IMR-90 (cell line): ENCODE measurements at regions not wholly inside any gene's neighbourhood (a gene's known extent, or its start where the extent isn't known, plus 50 kb on each side); places are given as distances from the start of the nearest gene placed in this dataset.

ENCODE experiments used
- ATAC-seq: fragments of 200-7000 bp; cut with Tn5 transposase; 2 replicates; pipeline ENCODE4 v1.9.1; 2020; ENCODE audit warnings: low read depth, mild to moderate bottlenecking, moderate library complexity
- BruUV-seq: library from RNA; stranded (reverse); fragments of 400-500 nt; replicated peaks from 2 replicates; lab custom pipeline; 2021; lab: Mats Ljungman, UMichigan
- CTCF ChIA-PET: fragments of 300-600 bp; formaldehyde crosslinking; extraction: SDS; loops from one replicate; lab custom pipeline; 2021; ENCODE audit warnings: antibody characterized with exemption; lab: Yijun Ruan, JAX
- POLR2A ChIA-PET: fragments of 300-600 bp; sonication (Branson Sonifier 250); formaldehyde crosslinking; loops from one replicate; lab custom pipeline; 2022; ENCODE audit warnings: antibody characterized with exemption; ENCODE audit not compliant: unreplicated experiment; lab: Charles Lee
- DNase-seq: peaks from one replicate; pipeline ENCODE4 v3.0.0; 2013
- H2AFZ ChIP-seq: replicated peaks from 2 replicates; pipeline ENCODE3; 2013; ENCODE audit warnings: low read length, mild to moderate bottlenecking; ENCODE audit not compliant: poor library complexity
- H2AK5ac ChIP-seq: 2 replicates; pipeline ENCODE4 v1.6.1; 2013; ENCODE audit warnings: low read depth, low read length, inconsistent platforms
- H2AK9ac ChIP-seq: replicated peaks from 2 replicates; pipeline ENCODE3; 2013; ENCODE audit warnings: mild to moderate bottlenecking, low read depth, low read length, moderate library complexity; ENCODE audit not compliant: poor library complexity
- H2BK120ac ChIP-seq: 2 replicates; pipeline ENCODE4 v1.6.1; 2013; ENCODE audit warnings: low read depth, low read length, inconsistent platforms
- H2BK15ac ChIP-seq: 3 replicates; pipeline ENCODE4 v1.6.1; 2013; ENCODE audit warnings: low read depth, low read length, inconsistent platforms
- H2BK20ac ChIP-seq: 2 replicates; pipeline ENCODE4 v1.6.1; 2013; ENCODE audit warnings: low read depth, mild to moderate bottlenecking, inconsistent platforms, low read length, moderate library complexity
- H2BK5ac ChIP-seq: 2 replicates; pipeline ENCODE4 v1.6.1; 2013; ENCODE audit warnings: mild to moderate bottlenecking, low read depth, low read length, inconsistent platforms; ENCODE audit not compliant: poor library complexity, severe bottlenecking
- H3K14ac ChIP-seq: replicated peaks from 2 replicates; pipeline ENCODE4 v1.6.1; 2013; ENCODE audit warnings: low read depth, low read length, inconsistent platforms
- H3K18ac ChIP-seq: 2 replicates; pipeline ENCODE4 v1.6.1; 2013; ENCODE audit warnings: low read depth, low read length, control low read depth
- H3K23ac ChIP-seq: 2 replicates; pipeline ENCODE4 v1.6.1; 2013; ENCODE audit warnings: low read depth, low read length, inconsistent platforms
- H3K27ac ChIP-seq: 2 replicates; pipeline ENCODE4 v1.5.1; 2013; ENCODE audit warnings: mild to moderate bottlenecking, control low read depth, low read length; ENCODE audit not compliant: insufficient read depth
- H3K27me3 ChIP-seq: 2 replicates; pipeline ENCODE4 v1.6.1; 2013; ENCODE audit warnings: low read length; ENCODE audit not compliant: control insufficient read depth, insufficient read depth
- H3K36me3 ChIP-seq: 2 replicates; pipeline ENCODE4 v1.6.1; 2013; ENCODE audit warnings: low read length, mixed read lengths; ENCODE audit not compliant: control insufficient read depth, insufficient read depth
- H3K4ac ChIP-seq: 2 replicates; pipeline ENCODE4 v1.6.1; 2013; ENCODE audit warnings: low read depth, low read length, inconsistent platforms
- H3K4me1 ChIP-seq: 2 replicates; pipeline ENCODE4 v1.6.1; 2013; ENCODE audit warnings: low read length, mixed read lengths; ENCODE audit not compliant: control insufficient read depth, insufficient read depth
- H3K4me2 ChIP-seq: 2 replicates; pipeline ENCODE4 v1.6.1; 2013; ENCODE audit warnings: low read depth, mild to moderate bottlenecking, control low read depth, low read length, moderate library complexity
- H3K4me3 ChIP-seq: 2 replicates; pipeline ENCODE4 v1.5.1; 2013; ENCODE audit warnings: low read depth, mild to moderate bottlenecking, control low read depth, low read length, moderate library complexity; ENCODE audit not compliant: insufficient read depth
- H3K56ac ChIP-seq: 2 replicates; pipeline ENCODE4 v1.6.1; 2013; ENCODE audit warnings: low read length, inconsistent platforms; ENCODE audit not compliant: insufficient read depth; ENCODE audit errors: extremely low read depth
- H3K79me1 ChIP-seq, 2 experiments: 2 replicates each; pipeline ENCODE4 v1.6.1; 2013; ENCODE audit warnings: low read length in 2 of 2, inconsistent platforms in 1 of 2, low read depth in 1 of 2
- H3K9ac ChIP-seq: 2 replicates; pipeline ENCODE4 v1.6.1; 2013; ENCODE audit warnings: low read depth, low read length, control low read depth
- H3K9me1 ChIP-seq: 2 replicates; pipeline ENCODE4 v1.6.1; 2013; ENCODE audit warnings: low read length, inconsistent platforms; ENCODE audit not compliant: insufficient read depth
- H3K9me3 ChIP-seq: 2 replicates; pipeline ENCODE4 v1.6.1; 2013; ENCODE audit warnings: low read length; ENCODE audit not compliant: control insufficient read depth, insufficient read depth
- H4K20me1 ChIP-seq: 2 replicates; pipeline ENCODE4 v1.6.1; 2013; ENCODE audit warnings: low read length, inconsistent platforms; ENCODE audit not compliant: insufficient read depth
- H4K5ac ChIP-seq: 2 replicates; pipeline ENCODE4 v1.6.1; 2013; ENCODE audit warnings: mild to moderate bottlenecking, low read depth, low read length, control low read depth
- H4K8ac ChIP-seq, 2 experiments: 2 replicates each; pipeline ENCODE4 v1.6.1; 2013; ENCODE audit warnings: low read depth in 2 of 2, low read length in 2 of 2, control low read depth in 1 of 2, inconsistent platforms in 1 of 2
- H4K91ac ChIP-seq: 2 replicates; pipeline ENCODE4 v1.6.1; 2013; ENCODE audit warnings: low read depth, low read length, inconsistent platforms; ENCODE audit not compliant: insufficient read depth
- BHLHE40 ChIP-seq: fragments of 150-350 bp; IDR thresholded peaks from 2 replicates; pipeline ENCODE4 v1.6.1; 2016; ENCODE audit warnings: mild to moderate bottlenecking, low read depth, low read length
- CHD1 ChIP-seq: IDR thresholded peaks from 2 replicates; pipeline ENCODE4 v1.6.1; 2012; ENCODE audit warnings: low read depth, low read length, improper control_type of control experiment
- CTCF ChIP-seq: conservative IDR thresholded peaks from 2 replicates; pipeline ENCODE4 v1.5.1; 2012; ENCODE audit warnings: mild to moderate bottlenecking, low read depth, low read length, improper control_type of control experiment
- FOS ChIP-seq: fragments of 150-350 bp; IDR thresholded peaks from 2 replicates; pipeline ENCODE4 v1.6.1; 2016; ENCODE audit warnings: low read depth, low read length
- MAFK ChIP-seq: IDR thresholded peaks from 2 replicates; pipeline ENCODE4 v1.6.1; 2012; ENCODE audit warnings: low read depth, low read length, improper control_type of control experiment
- MAZ ChIP-seq: IDR thresholded peaks from 2 replicates; pipeline ENCODE4 v1.6.1; 2012; ENCODE audit warnings: low read depth, mild to moderate bottlenecking, low read length, improper control_type of control experiment, moderate library complexity, borderline replicate concordance
- MXI1 ChIP-seq: IDR thresholded peaks from 2 replicates; pipeline ENCODE4 v1.6.1; 2012; ENCODE audit warnings: low read depth, mild to moderate bottlenecking, low read length, moderate library complexity, borderline replicate concordance
- POLR2A ChIP-seq: IDR thresholded peaks from 2 replicates; pipeline ENCODE4 v1.6.1; 2012; ENCODE audit warnings: mild to moderate bottlenecking, low read depth, low read length
- RAD21 ChIP-seq: IDR thresholded peaks from 2 replicates; pipeline ENCODE4 v1.6.1; 2012; ENCODE audit warnings: low read length, improper control_type of control experiment
- RCOR1 ChIP-seq: IDR thresholded peaks from 2 replicates; pipeline ENCODE4 v1.6.1; 2012; ENCODE audit warnings: mild to moderate bottlenecking, low read length, improper control_type of control experiment; ENCODE audit not compliant: insufficient replicate concordance
- RFX5 ChIP-seq: IDR thresholded peaks from 2 replicates; pipeline ENCODE4 v1.8.0; 2012; ENCODE audit warnings: low read depth, mild to moderate bottlenecking, low read length, moderate library complexity
- SMC3 ChIP-seq: fragments of 150-350 bp; IDR thresholded peaks from 2 replicates; pipeline ENCODE4 v1.6.1; 2016; ENCODE audit warnings: low read depth, mild to moderate bottlenecking, antibody characterized with exemption, low read length, moderate library complexity
- USF2 ChIP-seq: fragments of 150-350 bp; IDR thresholded peaks from 2 replicates; pipeline ENCODE4 v1.6.1; 2017; ENCODE audit warnings: mild to moderate bottlenecking, antibody characterized with exemption, low read length, low read depth
- WGBS, 2 experiments: methylation state at CpG; one replicate each; pipeline versions ENCODE4 v1.1.5 to v1.1.7; 2013; ENCODE audit warnings: missing lambda C conversion rate in 2 of 2; ENCODE audit not compliant: insufficient read length in 1 of 2; ENCODE audit errors: extremely low coverage in 2 of 2; 5-methylcytosine and 5-hydroxymethylcytosine counted together
- dilution Hi-C: fragments of 300-500 bp; cut with HindIII; formaldehyde crosslinking; loops from one replicate; pipeline ENCODE4 v1.14.3; 2018; ENCODE audit warnings: low sequenced_read_pairs; ENCODE audit not compliant: unreplicated experiment
- in situ Hi-C: fragments of 300-500 bp; cut with MboI; formaldehyde crosslinking; loops from 3 replicates; pipeline ENCODE4 v1.14.3; 2019; ENCODE audit warnings: low sequenced_read_pairs, inconsistent platforms, mixed read lengths
- intact Hi-C: fragments of 100-400 bp; cut with micrococcal nuclease; formaldehyde crosslinking; loops from 2 replicates; pipeline ENCODE4 v1.10.0; 2022

GRCh38 chr5:2021484-2022176 lies 138.9 kb upstream of the IRX4 start:
- WGBS, 2 experiments, result 80% methylated on average over 3 of the region's 14 CpGs; no CpG with 5 or more reads in 1 of the 2 experiments
- H2BK120ac ChIP-seq, result no peak overlapping the region
- H2BK20ac ChIP-seq, result no peak overlapping the region
- H3K9me3 ChIP-seq, result no peaks in the 10 kb centered on the region
- no peak overlapping the region for H2AK5ac ChIP-seq
- H3K18ac ChIP-seq, result no peak overlapping the region
- H2AFZ ChIP-seq, result no peak overlapping the region
- no peak overlapping the region for H3K56ac ChIP-seq
- H4K5ac ChIP-seq, result no peak overlapping the region
- no peak overlapping the region for H4K8ac ChIP-seq
- H3K4me3 ChIP-seq, result no peak overlapping the region
- H3K27me3 ChIP-seq, result no peaks in the 10 kb centered on the region
- H3K4me2 ChIP-seq, result no peak overlapping the region
- intact Hi-C loops (no loop called here), dilution Hi-C loops (no loop called here), in situ Hi-C loops (no loop called here)
- H4K91ac ChIP-seq, result no peak overlapping the region
- no peak overlapping the region for H3K27ac ChIP-seq
- TF ChIP-seq MAZ (no peak), MXI1 (no peak), FOS (no peak), POLR2A (no peak), SMC3 (no peak), BHLHE40 (no peak), RAD21 (no peak), RCOR1 (no peak), MAFK (no peak), CTCF (no peak), CHD1 (no peak), RFX5 (no peak), USF2 (no peak)
- no peak overlapping the region for H3K23ac ChIP-seq
- H3K79me1 ChIP-seq, result no peaks in the 10 kb centered on the region
- H3K4me1 ChIP-seq, result no peaks in the 10 kb centered on the region
- no peaks in the 10 kb centered on the region for H3K36me3 ChIP-seq
- no peak overlapping the region for H2BK5ac ChIP-seq
- BruUV-seq, result no TSS peak
- H3K9me1 ChIP-seq, result no peaks in the 10 kb centered on the region
- ChIA-PET CTCF (no interaction called here), POLR2A (no interaction called here)
- no peak overlapping the region for H2BK15ac ChIP-seq
- DNase-seq, result no peak
- no peak overlapping the region for H3K4ac ChIP-seq
- no peak overlapping the region for H3K14ac ChIP-seq
- H4K20me1 ChIP-seq, result no peaks in the 10 kb centered on the region
- no peak for ATAC-seq
- H3K9ac ChIP-seq, result no peak overlapping the region
- H2AK9ac ChIP-seq, result no peak overlapping the region
